Activated T-cell treated with anti-CD3 and anti-CD28 coated beads, Interleukin-2, amount 50 U/mL, for 1 hour (primary cell): ENCODE measurements at regions not wholly inside any gene's neighbourhood (a gene's known extent, or its start where the extent isn't known, plus 50 kb on each side); places are given as distances from the start of the nearest gene placed in this dataset.

Experiments
- DNase-seq: peaks from one replicate; pipeline ENCODE4 v3.0.0-alpha.2; 2020

GRCh38 chr6:169165561-169166300 lies 87.9 kb downstream of the THBS2 start:
- DNase-seq, result no peak

DNA sequence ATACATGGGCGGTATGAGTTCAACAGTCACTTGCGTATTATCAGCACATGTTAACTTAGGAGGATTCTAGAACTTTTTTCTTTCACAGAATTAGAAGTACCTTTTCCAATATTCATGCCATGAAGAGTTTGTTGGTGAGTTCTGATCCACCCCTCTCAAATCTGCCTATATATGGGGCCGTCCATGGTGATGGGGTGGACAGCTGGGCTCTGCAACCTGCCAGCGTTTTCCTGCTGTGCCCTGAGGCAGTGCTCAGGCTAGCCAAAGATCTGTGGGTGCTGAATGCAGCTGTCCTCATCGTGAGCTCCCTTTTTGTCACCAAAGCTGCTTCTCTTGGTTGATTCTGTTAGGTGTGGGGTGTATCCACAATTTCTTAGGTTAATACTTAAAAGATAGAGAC lies 88.7 kb downstream of the THBS2 start:
- DNase-seq, result no peak

- DNase-seq, result no peak
These were observed 89.2 kb downstream of the THBS2 start for GRCh38 chr6:169164451-169164850.

DNA sequence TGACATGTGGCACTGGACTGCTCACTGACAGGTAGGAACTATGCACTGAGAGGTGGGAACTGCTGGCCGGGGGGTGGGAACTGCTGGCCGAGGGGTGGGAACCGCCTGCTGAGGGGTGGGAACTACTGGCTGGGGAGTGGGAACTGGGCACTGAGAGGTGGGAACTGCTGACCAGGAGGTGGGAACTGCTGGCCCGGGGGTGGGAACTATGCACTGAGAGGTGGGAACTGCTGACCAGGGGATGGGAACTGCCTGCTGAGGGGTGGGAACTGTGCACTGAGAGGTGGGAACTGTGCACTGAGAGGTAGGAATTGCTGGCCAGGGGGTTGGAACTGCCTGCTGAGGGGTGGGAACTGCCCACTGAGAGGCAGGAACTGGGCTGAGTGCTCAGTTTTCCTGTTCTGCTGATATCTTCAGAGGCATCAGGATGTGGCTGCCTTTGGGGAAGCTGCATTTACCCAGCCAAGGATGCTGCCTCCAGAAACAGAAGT lies 90.2 kb downstream of the THBS2 start:
- DNase-seq, result no peak

DNA sequence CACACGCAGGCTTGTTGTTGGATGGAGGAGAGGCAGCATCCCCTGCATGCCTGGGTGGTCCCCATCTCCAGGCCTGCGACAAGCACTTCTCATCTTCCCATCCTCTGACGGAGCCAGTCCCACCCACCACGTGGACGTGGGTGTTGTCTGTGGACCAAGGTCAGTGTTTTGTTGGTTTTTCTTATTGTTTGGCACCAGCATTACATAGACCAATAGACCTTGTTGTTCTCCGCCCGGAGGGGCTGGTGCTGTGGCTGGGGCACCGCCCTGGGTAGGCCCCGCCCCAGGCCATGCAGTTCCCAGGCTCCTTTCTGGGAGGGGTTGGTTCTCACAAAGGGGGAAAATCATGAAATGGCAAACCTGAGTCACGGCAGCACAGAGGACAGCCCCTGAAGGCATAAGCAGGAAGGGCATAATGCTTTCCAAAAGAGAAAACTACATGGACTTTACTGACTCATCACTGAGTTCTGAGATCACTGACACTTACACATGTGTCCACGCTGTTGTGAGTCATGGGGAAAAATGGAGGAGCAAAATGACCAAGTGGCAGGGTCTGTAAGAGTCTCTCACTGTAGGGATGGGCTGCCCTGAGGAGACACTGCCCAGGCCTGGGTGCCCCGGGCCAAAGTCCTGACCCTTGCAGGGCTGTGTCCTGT lies 90.8 kb downstream of the THBS2 start:
- no peak for DNase-seq

DNA sequence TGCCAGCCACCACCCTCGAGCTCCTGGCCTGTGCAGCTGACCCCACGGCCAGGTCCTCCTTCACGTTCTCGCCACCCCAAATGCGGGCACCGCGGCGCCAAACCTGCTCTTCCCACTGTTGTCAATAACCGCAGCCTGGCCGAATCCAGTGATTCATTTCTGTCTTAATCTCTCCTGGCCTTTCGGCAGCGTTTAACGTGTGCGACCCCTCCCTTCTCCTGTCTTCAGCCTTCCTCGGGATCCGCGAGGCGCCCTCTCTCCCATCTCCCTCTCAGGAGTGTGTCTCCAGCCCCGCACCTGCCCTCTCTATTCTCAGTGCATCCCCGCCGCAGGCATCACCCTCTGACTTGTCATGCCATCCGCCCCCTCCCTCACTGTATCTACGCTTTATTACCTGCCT lies 91.4 kb downstream of the THBS2 start:
- no peak for DNase-seq

DNA sequence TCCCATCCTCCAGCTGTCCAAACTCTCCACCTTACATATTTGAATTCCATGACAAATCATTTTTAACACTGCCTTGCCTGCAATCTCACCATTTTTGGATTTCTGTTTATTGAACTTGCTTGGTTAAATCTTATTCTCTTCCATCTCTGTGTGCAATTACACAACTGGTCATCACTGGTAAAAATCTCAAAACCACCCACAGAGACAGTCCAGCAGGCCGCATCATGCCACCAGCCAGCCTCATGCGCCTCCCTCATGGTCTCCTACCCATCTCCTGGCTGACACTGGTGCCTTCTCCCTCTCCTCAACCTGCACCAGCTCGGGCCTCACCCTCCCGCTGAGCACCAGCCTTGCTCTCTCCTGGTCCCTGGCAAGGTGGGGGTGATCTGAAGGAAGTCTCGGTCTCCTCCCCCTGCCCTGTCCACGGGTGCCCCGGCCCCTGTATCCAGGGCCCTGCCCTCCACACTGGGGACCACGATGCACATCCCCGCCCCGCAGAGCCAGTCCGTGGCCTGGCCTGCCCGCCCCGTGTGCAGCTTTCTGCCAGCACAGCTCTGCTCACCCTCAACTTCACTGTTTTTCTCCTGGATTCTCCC lies 92.0 kb downstream of the THBS2 start:
- no peak for DNase-seq

- DNase-seq, result no peak
These were observed 92.6 kb downstream of the THBS2 start for GRCh38 chr6:169160855-169161560.

DNA sequence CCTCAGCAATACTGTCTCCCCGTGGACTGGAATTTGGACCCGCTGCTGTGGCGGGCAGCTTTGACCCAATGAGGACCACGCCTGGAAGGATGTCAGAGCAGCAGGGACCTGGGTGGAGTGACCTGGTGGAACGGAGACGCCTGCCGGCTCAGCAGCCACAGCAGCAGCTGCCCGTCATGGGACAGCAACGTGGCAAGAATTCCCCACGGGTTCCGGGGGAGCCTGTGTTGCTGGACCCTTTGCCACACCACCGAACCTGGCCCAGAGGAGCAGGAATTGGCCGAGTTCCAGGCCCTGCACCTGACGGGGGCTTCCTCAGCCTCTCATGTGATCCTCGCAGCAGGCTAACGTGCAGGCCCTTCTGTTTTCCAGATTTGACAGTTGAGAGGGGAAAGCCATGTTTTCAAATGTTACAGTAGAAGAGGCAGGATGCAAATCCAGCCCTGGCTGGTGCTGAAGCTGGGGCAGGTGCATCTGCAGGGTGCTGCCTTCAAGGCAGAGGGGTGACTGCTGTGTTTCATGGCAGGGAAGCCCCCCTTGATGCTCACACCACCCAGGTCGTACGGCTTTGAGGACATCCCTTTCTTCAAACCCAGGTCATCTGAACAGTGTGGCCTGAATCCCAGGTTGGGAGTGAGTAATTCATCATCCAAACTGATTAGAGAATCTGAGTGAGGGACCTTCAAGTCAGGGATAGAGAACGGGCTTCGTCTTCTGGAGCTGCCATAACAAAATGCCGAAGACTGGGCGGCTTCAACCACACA lies 93.4 kb downstream of the THBS2 start:
- DNase-seq, result no peak

DNA sequence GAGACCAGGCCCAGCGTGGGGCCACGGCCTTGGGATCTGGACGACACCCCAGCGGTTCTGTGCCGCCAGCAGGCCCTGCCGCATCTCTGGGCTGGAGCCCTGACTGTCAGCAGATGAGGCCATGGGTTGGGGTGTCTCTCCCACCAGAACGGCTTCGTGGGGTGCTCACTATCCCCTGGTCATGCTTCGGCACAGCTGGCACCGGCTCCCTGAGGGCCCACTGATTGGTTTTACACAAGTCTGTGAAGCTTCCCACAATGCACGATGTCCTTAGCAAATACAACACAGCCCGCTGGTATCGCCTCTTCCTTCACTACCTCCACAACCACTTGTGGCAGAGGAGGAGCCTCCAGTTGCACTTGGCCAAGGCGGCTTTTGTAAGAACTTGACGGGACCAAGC lies 94.3 kb downstream of the THBS2 start:
- DNase-seq, result no peak

DNA sequence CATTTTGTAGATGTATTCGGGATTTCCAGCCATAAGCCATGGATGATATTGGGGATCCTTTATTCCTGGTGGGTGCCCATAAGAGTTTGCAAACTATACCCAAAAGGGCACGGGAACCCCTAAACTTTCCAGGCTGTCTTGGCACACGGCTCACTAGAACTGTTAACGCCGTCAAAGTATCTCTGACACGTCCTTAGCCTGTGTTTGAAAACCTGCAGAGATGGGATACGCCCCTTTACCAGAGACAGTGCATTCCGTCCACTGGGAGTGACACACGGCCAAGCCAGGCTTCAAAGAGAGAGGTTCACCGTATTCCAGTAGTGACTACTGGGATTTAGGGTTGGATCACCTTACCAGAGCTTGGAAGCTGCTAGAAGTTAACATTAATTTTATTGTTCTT lies 95.0 kb downstream of the THBS2 start:
- no peak for DNase-seq

DNA sequence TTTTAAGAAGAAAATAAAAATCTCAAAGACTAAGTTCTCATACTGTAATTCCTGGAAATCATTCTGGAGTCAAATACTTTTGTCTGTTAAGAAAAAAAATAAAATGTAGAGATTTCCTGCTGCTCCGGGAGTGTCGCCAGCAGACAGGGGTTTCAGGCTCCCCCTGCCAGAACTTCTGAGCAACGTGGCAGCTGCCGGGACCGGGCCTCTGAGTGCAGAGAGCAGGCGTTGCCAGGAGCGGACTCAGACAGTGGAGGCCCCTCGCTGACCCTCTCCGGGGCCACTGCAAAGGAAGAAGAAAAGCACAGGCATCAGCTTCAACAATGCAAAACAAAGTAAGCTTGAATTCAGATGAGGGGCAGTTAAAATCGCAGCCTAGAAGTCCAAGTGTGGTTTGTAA lies 95.5 kb downstream of the THBS2 start:
- DNase-seq, result no peak

GRCh38 chr6:169157197-169158148 lies 96.2 kb downstream of the THBS2 start:
- no peak for DNase-seq

DNA sequence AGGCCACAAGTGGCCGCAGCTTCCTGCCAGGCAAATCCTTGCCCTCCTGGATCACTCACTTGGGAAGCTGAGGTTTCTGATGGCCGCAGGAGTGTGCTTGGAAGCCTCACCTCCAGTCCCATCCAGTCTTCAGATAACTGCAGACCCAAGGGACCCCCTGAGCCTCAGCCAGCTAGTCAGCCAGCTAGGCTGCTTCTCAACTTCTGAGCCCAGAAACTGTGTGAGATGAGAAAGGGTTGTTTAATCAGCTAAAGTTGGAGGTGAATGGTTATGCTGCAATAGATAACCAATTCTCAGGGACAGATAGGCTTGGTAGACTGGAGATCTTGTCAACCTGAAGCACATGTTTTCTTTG lies 96.9 kb downstream of the THBS2 start:
- DNase-seq, result no peak

DNA sequence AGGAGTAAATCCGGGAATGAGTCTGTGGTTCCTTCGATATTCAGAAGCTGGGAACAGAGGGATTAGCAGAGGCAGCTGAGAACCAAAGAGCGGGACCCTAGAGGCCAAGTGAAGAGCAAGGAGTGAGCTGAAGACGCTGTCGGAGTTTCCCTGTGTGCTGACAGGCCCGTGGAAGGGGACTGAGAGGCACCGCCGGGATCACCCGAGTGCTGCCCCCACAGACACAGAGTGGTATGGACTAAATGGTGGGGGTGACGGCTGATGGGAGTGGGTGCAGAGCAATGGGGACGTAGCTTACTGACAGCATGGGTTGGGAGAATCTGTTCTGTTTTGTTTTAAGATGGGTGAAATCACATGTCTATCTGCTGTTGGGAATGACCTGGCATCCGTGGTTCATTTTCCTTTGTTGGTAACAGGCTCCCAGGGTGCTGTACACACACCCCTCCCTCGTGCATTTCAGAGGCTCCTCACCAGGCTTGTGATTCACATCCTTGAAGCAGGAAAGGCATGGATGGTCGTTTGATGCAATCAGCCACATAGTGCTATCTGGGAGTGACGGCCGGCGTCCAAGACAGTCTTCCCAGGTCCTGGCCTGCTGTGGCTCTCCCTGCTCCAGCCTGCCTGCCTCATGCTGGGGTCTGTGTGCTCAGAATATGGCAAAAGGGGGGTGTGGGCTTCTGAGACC lies 97.4 kb downstream of the THBS2 start:
- DNase-seq, result no peak

DNA sequence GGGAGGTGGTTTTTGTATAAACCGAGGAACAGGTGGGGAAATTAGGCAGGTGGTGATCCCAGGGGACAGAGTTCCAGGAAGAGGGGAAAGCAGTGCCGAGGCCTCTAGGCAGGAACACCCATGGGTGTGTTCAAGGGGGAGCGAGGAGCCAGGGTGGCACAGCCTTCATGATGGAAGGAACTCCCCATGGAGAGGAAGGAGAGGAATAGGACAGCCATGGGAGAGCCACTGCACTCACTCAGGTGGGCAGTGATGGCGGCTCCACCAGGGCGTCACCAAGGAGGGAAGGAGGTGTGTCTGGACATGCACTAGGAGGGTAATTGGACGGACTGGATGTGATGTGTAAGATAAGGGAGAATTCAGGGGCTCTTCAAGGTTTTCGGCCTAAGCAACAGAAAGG lies 98.2 kb downstream of the THBS2 start:
- DNase-seq, result no peak

GRCh38 chr6:169153401-169153800 lies 100.2 kb downstream of the THBS2 start:
- DNase-seq, result no peak

GRCh38 chr6:169146521-169146920 lies 107.1 kb downstream of the THBS2 start:
- no peak for DNase-seq

GRCh38 chr6:169145991-169146501 lies 107.6 kb downstream of the THBS2 start:
- DNase-seq, result no peak

DNA sequence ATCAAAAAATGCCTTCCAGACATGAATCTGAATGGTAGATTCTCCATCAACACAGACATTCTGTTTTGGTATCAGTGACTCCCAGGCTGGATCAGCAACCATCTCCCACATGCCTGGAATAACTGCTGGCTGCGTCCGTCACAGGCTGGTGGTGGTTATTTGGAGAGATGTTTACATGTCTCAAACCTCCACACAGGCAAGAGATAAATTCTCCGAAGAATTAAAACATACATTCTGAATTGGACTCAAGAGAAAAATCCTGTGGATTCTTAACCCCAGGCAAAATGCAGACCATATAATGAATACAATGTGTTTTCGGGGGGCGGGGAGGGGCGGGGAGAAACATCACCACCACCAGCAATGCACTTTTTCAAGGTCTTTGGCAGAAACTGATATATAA lies 108.2 kb downstream of the THBS2 start:
- no peak for DNase-seq

- no peak for DNase-seq
These were observed 109.3 kb downstream of the THBS2 start for GRCh38 chr6:169144356-169144755.
